Upper lobe of left lung (tissue), 6 donors: ENCODE measurements at regions not wholly inside any gene's neighbourhood (a gene's known extent, or its start where the extent isn't known, plus 50 kb on each side); places are given as distances from the start of the nearest gene placed in this dataset.
A peak's percentile ranks its signal among the peaks of the same experiment; 100 is the strongest.

Experiments used
- ATAC-seq, 2 donors: fragments of 200-7000 bp; cut with Tn5 transposase; one replicate each; pipeline ENCODE4 v1.9.1; 2022; ENCODE audit warnings: mild to moderate bottlenecking in 2 of 2, moderate library complexity in 2 of 2; ENCODE audit not compliant: low FRiP score in 2 of 2
- DNase-seq, 2 donors: peaks; one replicate each; pipeline ENCODE4 v3.0.0-alpha.2; 2019 to 2020
- H3K27ac ChIP-seq, 4 donors: fragments of 200-600 bp; sonication (generic); one replicate each; pipeline ENCODE4 v1.5.1; 2016 to 2019
- H3K27me3 ChIP-seq, 4 donors: fragments of 200-600 bp; sonication (generic); one replicate each; pipeline ENCODE4 v1.5.1; 2017 to 2019
- H3K36me3 ChIP-seq, 4 donors: fragments of 200-600 bp; sonication (generic); one replicate each; pipeline ENCODE4 v1.5.1; 2016 to 2019
- H3K4me1 ChIP-seq, 4 donors: fragments of 200-600 bp; sonication (generic); one replicate each; pipeline ENCODE4 v1.5.1; 2018 to 2019
- H3K4me3 ChIP-seq, 4 donors: fragments of 200-600 bp; sonication (generic); one replicate each; pipeline ENCODE4 v1.5.1; 2017 to 2019; ENCODE audit warnings: mild to moderate bottlenecking in 2 of 4, moderate library complexity in 1 of 4
- H3K9me3 ChIP-seq, 4 donors: fragments of 200-600 bp; sonication (generic); one replicate each; pipeline ENCODE4 v1.5.1; 2018 to 2019
- CTCF ChIP-seq, 6 experiments: fragments of 450-650 bp in 4 of 6; fragments of 200-600 bp in 2 of 6; sonication (generic) in 2 of 6; IDR thresholded peaks; one replicate each; pipeline ENCODE4 v1.5.1; 2016 to 2019; ENCODE audit warnings: antibody characterized with exemption in 6 of 6
- EP300 ChIP-seq, 4 donors: sonication (generic); formaldehyde crosslinking; IDR thresholded peaks; one replicate each; pipeline ENCODE4 v1.5.1; 2017; ENCODE audit warnings: antibody characterized with exemption in 4 of 4, control low read depth in 2 of 4
- POLR2A ChIP-seq, 4 donors: fragments of 450-650 bp; IDR thresholded peaks; one replicate each; pipeline ENCODE4 v1.5.1; 2016 to 2017; ENCODE audit warnings: antibody characterized with exemption in 4 of 4, mild to moderate bottlenecking in 2 of 4
- POLR2AphosphoS5 ChIP-seq, 2 donors: sonication (generic); formaldehyde crosslinking; IDR thresholded peaks; one replicate each; pipeline ENCODE4 v1.5.1; 2017; ENCODE audit warnings: antibody characterized with exemption in 2 of 2
- WGBS, 2 donors: methylation state at CpG; one replicate each; pipeline ENCODE4 v1.1.5; 2017 to 2018; 5-methylcytosine and 5-hydroxymethylcytosine counted together
- donor health status: DM: no; HTN: no; CAD: no; lungs with moderate emphysema.
- donor health status: DM: no; HTN: yes; CAD: no; lungs with severe emphysema.

DNA sequence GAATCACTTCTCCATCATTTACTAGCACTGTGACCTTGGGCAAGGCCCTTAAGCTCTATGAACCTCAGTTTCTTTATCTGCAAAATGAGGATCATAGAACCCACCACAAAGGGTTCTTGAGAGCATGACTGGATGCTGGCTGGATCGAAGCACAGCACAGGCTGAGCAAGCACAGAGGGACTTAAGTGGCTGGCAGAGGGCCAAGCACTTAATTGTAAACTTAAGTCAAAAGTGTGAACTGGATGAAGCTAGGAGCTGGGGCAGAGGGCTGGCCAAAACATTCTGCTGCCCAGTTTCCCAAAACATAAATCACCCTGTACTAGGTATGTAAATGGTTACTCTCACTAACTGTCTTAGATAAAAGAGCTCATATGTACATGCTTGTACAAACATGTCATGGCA lies 112.3 kb upstream of the WWC1 start:
- H3K9me3 ChIP-seq = no peaks in the 10 kb centered on the region
- H3K36me3 ChIP-seq = no peaks in the 10 kb centered on the region
- ATAC-seq (no peak), DNase-seq (peak in 1 of 2 donors; percentile 51)
- TF ChIP-seq EP300 (IDR thresholded peaks at IDR 0.05) (no peak), POLR2AphosphoS5 (IDR thresholded peaks at IDR 0.05) (no peak), CTCF (IDR thresholded peaks at IDR 0.05) (no peak), POLR2A (IDR thresholded peaks at IDR 0.05) (no peak)
- H3K4me3 ChIP-seq = no peak overlapping the region
- no peaks in the 10 kb centered on the region for H3K4me1 ChIP-seq
- no peaks in the 10 kb centered on the region for H3K27me3 ChIP-seq
- WGBS, 2 donors = 31 to 47% methylated on average over 1 of the region's 1 CpG
- H3K27ac ChIP-seq = no peak overlapping the region

- H3K4me3 ChIP-seq = no peak overlapping the region
- DNase-seq (no peak), ATAC-seq (no peak)
- H3K4me1 ChIP-seq = no peaks in the 10 kb centered on the region
- no peaks in the 10 kb centered on the region for H3K27me3 ChIP-seq
- no peak overlapping the region for H3K27ac ChIP-seq
- TF ChIP-seq EP300 (IDR thresholded peaks at IDR 0.05) = no peak
- no peak for TF ChIP-seq POLR2AphosphoS5 (IDR thresholded peaks at IDR 0.05)
- no peak for TF ChIP-seq CTCF (IDR thresholded peaks at IDR 0.05)
- TF ChIP-seq POLR2A (IDR thresholded peaks at IDR 0.05) = no peak
- no peaks in the 10 kb centered on the region for H3K9me3 ChIP-seq
- 85 to 91% methylated on average over 6 of the region's 6 CpGs for WGBS, 2 donors
- H3K36me3 ChIP-seq = no peaks in the 10 kb centered on the region
Measured at GRCh38 chr5:168182269-168182668, 109.2 kb upstream of the WWC1 start.

- no peaks in the 10 kb centered on the region for H3K36me3 ChIP-seq
- no peaks in the 10 kb centered on the region for H3K9me3 ChIP-seq
- H3K27ac ChIP-seq = no peak overlapping the region
- DNase-seq = no peak
- TF ChIP-seq EP300 (IDR thresholded peaks at IDR 0.05) (no peak), CTCF (IDR thresholded peaks at IDR 0.05) (no peak), POLR2A (IDR thresholded peaks at IDR 0.05) (no peak), POLR2AphosphoS5 (IDR thresholded peaks at IDR 0.05) (no peak)
- H3K4me3 ChIP-seq = no peak overlapping the region
- 89% methylated on average over 2 of the region's 2 CpGs for WGBS, 2 donors
- ATAC-seq = no peak
- no peaks in the 10 kb centered on the region for H3K4me1 ChIP-seq
- H3K27me3 ChIP-seq = no peaks in the 10 kb centered on the region
Measured at GRCh38 chr5:168184103-168184502, 107.3 kb upstream of the WWC1 start.

DNA sequence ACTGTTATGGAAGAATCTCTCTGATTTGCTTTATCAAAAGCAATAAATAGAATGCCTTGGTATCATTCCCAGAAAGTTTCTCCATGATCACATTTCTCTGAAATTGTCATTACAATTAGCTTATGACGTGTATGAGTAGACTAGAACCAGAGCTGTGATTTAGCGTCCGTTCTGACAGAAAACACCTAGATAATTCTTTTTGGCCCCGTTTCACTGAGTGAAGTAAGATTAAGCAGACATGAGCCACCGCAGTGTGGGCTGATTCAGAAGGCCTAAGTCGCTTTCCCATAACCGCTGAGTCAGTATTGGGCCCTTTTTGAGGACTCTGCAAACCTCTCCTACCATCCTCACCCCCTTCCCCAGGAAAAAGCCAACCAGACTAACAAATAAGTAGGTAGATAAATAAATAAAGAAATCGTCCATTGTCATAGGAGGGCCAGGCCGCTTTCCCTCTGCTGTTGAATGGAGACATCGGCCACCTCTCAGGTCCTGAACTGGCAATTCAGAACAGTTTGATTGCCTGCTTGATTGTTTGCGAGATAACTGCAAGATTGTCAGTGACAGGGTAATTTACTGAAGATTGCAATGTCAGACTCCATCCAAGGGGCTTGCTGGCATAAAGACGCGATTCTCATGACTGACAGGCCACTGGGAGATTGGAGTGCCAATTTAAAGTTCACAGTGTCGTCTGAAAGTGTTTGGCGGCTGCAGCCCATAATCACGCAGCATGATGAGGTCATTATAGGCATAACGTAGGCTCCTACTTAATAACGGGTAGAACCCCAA lies 105.0 kb upstream of the WWC1 start:
- TF ChIP-seq CTCF (IDR thresholded peaks at IDR 0.05) = no peak
- TF ChIP-seq EP300 (IDR thresholded peaks at IDR 0.05) = no peak
- TF ChIP-seq POLR2A (IDR thresholded peaks at IDR 0.05) = no peak
- TF ChIP-seq POLR2AphosphoS5 (IDR thresholded peaks at IDR 0.05) = no peak
- 85 to 90% methylated on average over 18 of the region's 18 CpGs for WGBS, 2 donors

GRCh38 chr5:168187614-168188013 lies 103.8 kb upstream of the WWC1 start:
- H3K4me1 ChIP-seq = no peaks in the 10 kb centered on the region
- no peak for DNase-seq
- no peak for ATAC-seq
- H3K27ac ChIP-seq = no peak overlapping the region
- WGBS, 2 donors = 58 to 66% methylated on average over 6 of the region's 6 CpGs
- H3K36me3 ChIP-seq = no peaks in the 10 kb centered on the region
- no peaks in the 10 kb centered on the region for H3K27me3 ChIP-seq
- no peaks in the 10 kb centered on the region for H3K9me3 ChIP-seq
- H3K4me3 ChIP-seq = no peak overlapping the region
- TF ChIP-seq CTCF (IDR thresholded peaks at IDR 0.05) (no peak), POLR2A (IDR thresholded peaks at IDR 0.05) (no peak), EP300 (IDR thresholded peaks at IDR 0.05) (no peak), POLR2AphosphoS5 (IDR thresholded peaks at IDR 0.05) (no peak)

More for the DNA sequence above, 105.0 kb upstream of the WWC1 start:
- Histone ChIP-seq H3K27me3 (no peaks in the 10 kb centered on the region), H3K36me3 (no peaks in the 10 kb centered on the region), H3K4me1 (no peaks in the 10 kb centered on the region), H3K27ac (no peak overlapping the region), H3K9me3 (no peaks in the 10 kb centered on the region), H3K4me3 (no peak overlapping the region)
- ATAC-seq (peak in 1 of 2 donors; percentile 41), DNase-seq (no peak)
